ENCODE measurements at regions not wholly inside any gene's neighbourhood (a gene's known extent, or its start where the extent isn't known, plus 50 kb on each side); places are given as distances from the start of the nearest gene placed in this dataset.

GRCh38 chr11:133697603-133698180, 147.6 kb downstream of the SPATA19 start:
- TF ChIP-seq CTCF (CRISPR knock-in tag; IDR thresholded peaks at IDR 0.05) (no peak), TCF12 (IDR thresholded peaks at IDR 0.05) (no peak), TCF12 (CRISPR knock-in tag; IDR thresholded peaks at IDR 0.05) (no peak), ZFX (CRISPR knock-in tag; IDR thresholded peaks at IDR 0.05; ENCODE audit: low read depth) (no peak), ZSCAN30 (CRISPR knock-in tag; IDR thresholded peaks at IDR 0.05) (no peak), ZBTB1 (CRISPR knock-in tag; IDR thresholded peaks at IDR 0.05; ENCODE audit: borderline replicate concordance) (no peak), POLR2A (IDR thresholded peaks at IDR 0.05; ENCODE audit: insufficient read depth in 1 of 2, low read depth in 2 of 2, low read length in 2 of 2) (no peak), MTA3 (CRISPR knock-in tag; IDR thresholded peaks at IDR 0.05) (no peak)
